ENCODE measurements at regions not wholly inside any gene's neighbourhood (a gene's known extent, or its start where the extent isn't known, plus 50 kb on each side); places are given as distances from the start of the nearest gene placed in this dataset.

- no peak for TF ChIP-seq CTCF (conservative IDR thresholded peaks at IDR 0.05; ENCODE audit: low read depth in 2 of 2)
- TF ChIP-seq EZH2phosphoT487 (IDR thresholded peaks at IDR 0.05; ENCODE audit: unreplicated experiment) = no peak
- no peak for TF ChIP-seq JUNB (IDR thresholded peaks at IDR 0.05; ENCODE audit: unreplicated experiment)
- no peak for TF ChIP-seq POLR2AphosphoS5 (IDR thresholded peaks at IDR 0.05; ENCODE audit: low read depth)
- TF ChIP-seq CREB1 (CRISPR knock-in tag; IDR thresholded peaks at IDR 0.05; ENCODE audit: low read depth) = no peak
- TF ChIP-seq ZNF114 (CRISPR knock-in tag; IDR thresholded peaks at IDR 0.05) = no peak
- no peak for TF ChIP-seq STAT1 (IDR thresholded peaks at IDR 0.05; ENCODE audit: unreplicated experiment)
- TF ChIP-seq ETS1 (IDR thresholded peaks at IDR 0.05) = no peak
Observed at GRCh38 chr6:113112086-113112485, 745.1 kb upstream of the MARCKS start (continued).

- Histone ChIP-seq H3K27me3 (ENCODE audit: insufficient read depth) (no peaks in the 10 kb centered on the region), H3K36me3 (ENCODE audit: insufficient read depth) (no peaks in the 10 kb centered on the region), H3K79me2 (replicated peaks; ENCODE audit: insufficient read depth) (no peaks in the 10 kb centered on the region), H3K4me1 (ENCODE audit: insufficient read depth) (no peaks in the 10 kb centered on the region), H4K20me1 (replicated peaks; ENCODE audit: insufficient read depth) (no peaks in the 10 kb centered on the region), H3K27ac (ENCODE audit: low read depth) (no peak overlapping the region), H3K4me3 (no peak overlapping the region), H3K4me2 (no peak overlapping the region), H3F3A (replicated peaks; ENCODE audit: low read depth) (no peaks in the 10 kb centered on the region), H2AFZ (no peak overlapping the region), H3K9me2 (ENCODE audit: insufficient read depth) (no peaks in the 10 kb centered on the region)
- Mint-ChIP-seq H3K36me3 (ENCODE audit: low read depth) (no peaks in the 10 kb centered on the region), H3K9me3 (no peaks in the 10 kb centered on the region; the same call in 2 of the 3 replicates), H3K4me1 (peaks cover 7% of the 10 kb centered on the region), H3K27ac (no peak overlapping the region), H3K4me3 (no peak overlapping the region), H3K27me3 (ENCODE audit: insufficient read depth, low read depth, poor library complexity) (no peaks in the 10 kb centered on the region)
- no peak for DNase-seq (ENCODE audit: low spot score)
- no peak for ATAC-seq
- TF ChIP-seq JUNB (IDR thresholded peaks at IDR 0.05; ENCODE audit: unreplicated experiment) (no peak), ZNF462 (CRISPR knock-in tag; IDR thresholded peaks at IDR 0.05) (no peak), CTCF (conservative IDR thresholded peaks at IDR 0.05; ENCODE audit: low read depth in 2 of 2) (no peak), EZH2 (IDR thresholded peaks at IDR 0.05; ENCODE audit: low read depth, unreplicated experiment) (no peak), NANOG (IDR thresholded peaks at IDR 0.05; ENCODE audit: borderline replicate concordance) (no peak), CREB1 (CRISPR knock-in tag; IDR thresholded peaks at IDR 0.05; ENCODE audit: low read depth) (no peak), ZNF114 (CRISPR knock-in tag; IDR thresholded peaks at IDR 0.05) (no peak), EZH2phosphoT487 (IDR thresholded peaks at IDR 0.05; ENCODE audit: unreplicated experiment) (no peak)
Observed at GRCh38 chr6:113115196-113115595, 741.9 kb upstream of the MARCKS start.
